HUES6 (cell line): ENCODE measurements at regions not wholly inside any gene's neighbourhood (a gene's known extent, or its start where the extent isn't known, plus 50 kb on each side); places are given as distances from the start of the nearest gene placed in this dataset.

Source experiments
- H3K27ac ChIP-seq: 2 replicates; pipeline ENCODE4 v1.7.0; 2013; ENCODE audit warnings: low read depth, mild to moderate bottlenecking, low read length, inconsistent platforms
- H3K27me3 ChIP-seq: 2 replicates; pipeline ENCODE4 v1.6.1; 2013; ENCODE audit warnings: low read length; ENCODE audit not compliant: control insufficient read depth, insufficient read depth
- H3K36me3 ChIP-seq: 2 replicates; pipeline ENCODE4 v1.6.1; 2013; ENCODE audit warnings: low read length; ENCODE audit not compliant: control insufficient read depth, insufficient read depth
- H3K4me1 ChIP-seq: 2 replicates; pipeline ENCODE4 v1.6.1; 2013; ENCODE audit warnings: low read length; ENCODE audit not compliant: control insufficient read depth, insufficient read depth
- H3K4me3 ChIP-seq: 2 replicates; pipeline ENCODE4 v1.5.1; 2013; ENCODE audit warnings: low read depth, low read length
- H3K9ac ChIP-seq: one replicate; pipeline ENCODE4 v1.6.1; 2013; ENCODE audit warnings: mild to moderate bottlenecking, low read length
- H3K9me3 ChIP-seq: 2 replicates; pipeline ENCODE4 v1.6.1; 2013; ENCODE audit warnings: low read depth, low read length; ENCODE audit not compliant: control insufficient read depth, insufficient read depth

- H3K9ac ChIP-seq: no peak overlapping the region
- H3K4me1 ChIP-seq: no peaks in the 10 kb centered on the region
- H3K36me3 ChIP-seq: no peaks in the 10 kb centered on the region
- H3K9me3 ChIP-seq: no peaks in the 10 kb centered on the region
- H3K27ac ChIP-seq: no peak overlapping the region
- no peaks in the 10 kb centered on the region for H3K27me3 ChIP-seq
- no peak overlapping the region for H3K4me3 ChIP-seq
Observed at GRCh38 chr1:181334724-181335123, 148.6 kb upstream of the CACNA1E start.

DNA sequence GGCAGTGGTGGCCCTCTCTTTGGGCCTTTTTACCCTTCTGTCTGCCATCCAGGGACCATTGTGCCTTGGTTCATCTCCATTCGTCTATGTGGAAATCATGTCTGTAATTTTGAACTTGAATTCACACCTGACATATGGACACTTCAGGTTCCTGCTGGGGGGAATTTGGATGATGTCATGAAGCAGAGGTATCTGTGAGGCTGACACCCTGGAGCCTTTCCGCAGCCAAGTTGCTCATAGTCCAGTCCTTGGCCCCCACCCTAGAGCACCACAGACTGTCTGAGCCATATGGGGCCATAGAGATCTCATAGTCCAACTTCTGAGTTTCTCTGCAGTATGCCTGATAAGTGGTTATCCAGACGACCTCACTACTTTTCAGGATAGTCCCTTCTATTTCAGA, 147.7 kb upstream of the CACNA1E start:
- H3K27ac ChIP-seq: no peak overlapping the region
- no peak overlapping the region for H3K9ac ChIP-seq
- no peaks in the 10 kb centered on the region for H3K4me1 ChIP-seq
- no peaks in the 10 kb centered on the region for H3K27me3 ChIP-seq
- no peak overlapping the region for H3K4me3 ChIP-seq
- no peaks in the 10 kb centered on the region for H3K9me3 ChIP-seq
- no peaks in the 10 kb centered on the region for H3K36me3 ChIP-seq

- Histone ChIP-seq H3K4me3 (no peak overlapping the region), H3K27ac (no peak overlapping the region), H3K4me1 (no peaks in the 10 kb centered on the region; the same call in 1 of the 2 replicates), H3K9ac (no peak overlapping the region), H3K9me3 (no peaks in the 10 kb centered on the region), H3K36me3 (no peaks in the 10 kb centered on the region), H3K27me3 (no peaks in the 10 kb centered on the region)
Observed at GRCh38 chr1:181341026-181341632, 142.2 kb upstream of the CACNA1E start.

GRCh38 chr1:181344091-181344490, 139.2 kb upstream of the CACNA1E start:
- Histone ChIP-seq H3K27ac (no peak overlapping the region), H3K9me3 (no peaks in the 10 kb centered on the region), H3K36me3 (no peaks in the 10 kb centered on the region), H3K4me3 (no peak overlapping the region), H3K27me3 (no peaks in the 10 kb centered on the region), H3K4me1 (no peaks in the 10 kb centered on the region; the same call in 1 of the 2 replicates), H3K9ac (no peak overlapping the region)

GRCh38 chr1:181345146-181345545, 138.2 kb upstream of the CACNA1E start:
- Histone ChIP-seq H3K27me3 (no peaks in the 10 kb centered on the region), H3K4me3 (no peak overlapping the region), H3K36me3 (no peaks in the 10 kb centered on the region), H3K4me1 (no peaks in the 10 kb centered on the region; the same call in 1 of the 2 replicates), H3K9ac (no peak overlapping the region), H3K27ac (no peak overlapping the region), H3K9me3 (no peaks in the 10 kb centered on the region)

GRCh38 chr1:181347495-181348390, 135.6 kb upstream of the CACNA1E start:
- Histone ChIP-seq H3K9ac (no peak overlapping the region), H3K4me3 (no peak overlapping the region), H3K4me1 (no peaks in the 10 kb centered on the region; the same call in 1 of the 2 replicates), H3K27ac (no peak overlapping the region), H3K9me3 (no peaks in the 10 kb centered on the region), H3K27me3 (no peaks in the 10 kb centered on the region), H3K36me3 (no peaks in the 10 kb centered on the region)

DNA sequence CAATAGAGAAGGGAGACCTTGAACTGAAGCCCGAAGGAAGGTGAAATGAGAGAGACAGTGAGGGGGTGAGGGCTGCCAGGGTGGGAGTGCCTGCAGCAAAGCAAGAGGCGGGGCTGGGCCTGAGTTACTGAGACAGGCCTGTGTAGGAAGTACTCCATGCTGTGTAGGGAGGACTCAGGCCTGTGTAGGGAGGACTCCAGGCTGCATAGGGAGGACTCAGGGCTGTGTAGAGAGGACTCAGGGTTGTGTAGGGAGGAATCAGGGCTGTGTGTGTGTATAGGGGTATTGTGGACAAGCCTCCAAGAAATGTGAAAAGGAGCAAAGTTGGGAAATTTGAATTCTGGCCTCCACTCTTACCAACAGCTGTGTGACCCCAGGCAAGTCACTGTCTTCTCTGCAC, 133.8 kb upstream of the CACNA1E start:
- no peak overlapping the region for H3K9ac ChIP-seq
- H3K27me3 ChIP-seq: no peaks in the 10 kb centered on the region
- no peak overlapping the region for H3K27ac ChIP-seq
- no peaks in the 10 kb centered on the region for H3K9me3 ChIP-seq
- no peaks in the 10 kb centered on the region for H3K36me3 ChIP-seq
- no peaks in the 10 kb centered on the region; the same call in 1 of the 2 replicates for H3K4me1 ChIP-seq
- H3K4me3 ChIP-seq: no peak overlapping the region

GRCh38 chr1:181350131-181350530, 133.2 kb upstream of the CACNA1E start:
- no peaks in the 10 kb centered on the region for H3K36me3 ChIP-seq
- H3K4me3 ChIP-seq: no peak overlapping the region
- H3K27me3 ChIP-seq: no peaks in the 10 kb centered on the region
- H3K9ac ChIP-seq: no peak overlapping the region
- no peaks in the 10 kb centered on the region for H3K9me3 ChIP-seq
- H3K27ac ChIP-seq: no peak overlapping the region
- no peaks in the 10 kb centered on the region for H3K4me1 ChIP-seq

GRCh38 chr1:181351740-181352139, 131.6 kb upstream of the CACNA1E start:
- Histone ChIP-seq H3K27me3 (no peaks in the 10 kb centered on the region), H3K36me3 (no peaks in the 10 kb centered on the region), H3K27ac (no peak overlapping the region), H3K4me1 (no peaks in the 10 kb centered on the region), H3K4me3 (no peak overlapping the region), H3K9ac (no peak overlapping the region), H3K9me3 (no peaks in the 10 kb centered on the region)

DNA sequence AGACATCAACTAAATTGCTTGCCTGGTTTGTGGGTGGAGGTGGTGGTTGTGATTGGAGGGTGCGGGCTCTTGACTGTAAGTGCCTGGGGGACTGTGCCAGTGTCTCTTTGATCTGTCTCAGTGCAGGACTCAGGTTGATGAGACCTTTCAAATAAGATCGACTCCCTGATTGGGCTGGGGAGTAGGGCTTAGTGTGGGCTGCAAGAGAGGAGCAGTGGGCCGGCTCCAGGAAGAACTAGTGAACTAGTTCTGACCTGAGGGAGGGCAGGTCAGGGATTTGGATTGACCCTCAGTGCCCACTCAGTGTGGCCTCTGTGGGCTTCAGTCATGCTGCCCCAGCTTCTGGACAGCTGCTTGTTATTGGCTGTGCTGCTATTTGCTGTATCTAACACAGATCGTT, 130.6 kb upstream of the CACNA1E start:
- no peak overlapping the region for H3K27ac ChIP-seq

GRCh38 chr1:181353526-181353925, 129.8 kb upstream of the CACNA1E start:
- no peak overlapping the region for H3K4me3 ChIP-seq
- no peak overlapping the region for H3K27ac ChIP-seq
- H3K9ac ChIP-seq: no peak overlapping the region

More for the DNA sequence above, 130.6 kb upstream of the CACNA1E start:
- no peaks in the 10 kb centered on the region for H3K9me3 ChIP-seq
- H3K36me3 ChIP-seq: no peaks in the 10 kb centered on the region
- H3K4me3 ChIP-seq: no peak overlapping the region
- H3K9ac ChIP-seq: no peak overlapping the region
- 0 out of 2 replicates have a peak, but pooled peaks cover 2% of the 10 kb centered on the region for H3K27me3 ChIP-seq
- H3K4me1 ChIP-seq: no peaks in the 10 kb centered on the region

More at GRCh38 chr1:181353526-181353925, 129.8 kb upstream of the CACNA1E start:
- Histone ChIP-seq H3K9me3 (no peaks in the 10 kb centered on the region), H3K4me1 (no peaks in the 10 kb centered on the region), H3K27me3 (0 out of 2 replicates have a peak, but pooled peaks cover 2% of the 10 kb centered on the region), H3K36me3 (no peaks in the 10 kb centered on the region)
